ENCODE measurements at regions not wholly inside any gene's neighbourhood (a gene's known extent, or its start where the extent isn't known, plus 50 kb on each side); places are given as distances from the start of the nearest gene placed in this dataset.
"Not testable (repeated sequence)": the region's sequence is repeated elsewhere in the genome, so short reads cannot be mapped to it uniquely, and the experiment has no call there.

GRCh38 chr2:171266102-171266501, 105.4 kb upstream of the TLK1 start:
- DNase-seq (ENCODE audit: low spot score): no peak

- DNase-seq (ENCODE audit: low spot score): not testable (repeated sequence)
Measured at GRCh38 chr2:171261529-171261928, 100.8 kb upstream of the TLK1 start.

DNA sequence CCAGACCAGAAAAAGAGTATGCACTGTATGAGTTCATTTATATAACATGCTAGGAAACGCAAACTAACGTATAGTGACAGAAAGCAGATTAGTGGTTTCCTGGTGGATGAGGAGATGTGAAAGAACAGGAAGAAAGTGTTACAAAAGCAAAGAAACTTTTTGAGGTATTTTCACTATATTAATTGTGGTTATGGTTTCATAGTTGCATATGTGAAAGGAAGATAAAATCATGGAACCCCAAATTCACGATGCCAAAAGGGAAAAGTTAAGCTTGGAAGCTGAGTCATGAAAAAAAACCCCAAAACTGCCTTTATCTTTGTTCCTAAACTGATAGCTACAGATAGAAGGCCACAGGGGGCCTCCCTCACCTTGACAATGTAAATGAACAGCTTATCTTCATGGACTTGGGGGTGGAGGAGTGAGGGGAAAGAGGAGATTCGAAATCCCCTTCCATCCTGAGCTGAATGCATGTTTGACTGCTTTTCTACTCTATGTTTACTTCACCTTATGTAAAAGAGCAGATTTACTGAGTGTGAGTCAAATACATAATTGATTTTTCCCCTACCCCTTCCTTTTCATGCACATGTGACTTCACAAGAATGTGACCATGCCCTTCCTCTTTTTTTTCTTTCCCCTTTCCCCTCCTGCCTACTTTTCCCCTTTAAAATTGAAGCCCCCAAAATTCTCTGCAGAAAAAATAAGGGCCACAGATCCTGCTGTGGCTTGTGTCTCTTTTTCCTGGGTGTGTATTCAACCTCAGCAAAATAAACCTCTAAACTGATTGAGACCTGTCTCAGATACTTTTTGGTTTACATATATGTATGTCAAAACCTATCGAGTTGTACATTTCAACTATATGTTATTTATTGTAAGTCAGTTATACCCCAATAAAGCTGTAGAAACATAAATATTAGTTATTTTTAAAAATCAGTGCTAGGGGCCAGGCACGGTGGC, 100.1 kb upstream of the TLK1 start:
- DNase-seq (ENCODE audit: low spot score): no peak

DNA sequence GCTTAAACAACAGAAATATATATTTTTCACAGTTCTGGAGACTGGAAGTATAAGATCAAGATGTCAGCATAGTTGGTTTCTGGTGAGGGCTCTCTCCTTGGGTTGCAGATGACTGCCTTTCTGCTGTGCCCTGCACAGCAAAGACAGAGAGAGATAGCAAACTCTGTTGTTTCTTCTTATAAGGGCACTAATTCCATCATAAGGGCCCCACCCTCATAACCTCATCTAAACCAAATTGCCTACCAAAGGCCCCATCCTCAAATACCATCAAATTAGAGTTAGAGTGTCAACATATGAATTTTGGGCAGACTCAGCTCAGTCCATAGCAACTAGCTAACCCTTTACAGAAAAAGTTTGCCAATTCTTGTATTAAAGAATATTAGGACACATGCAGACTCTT, 94.0 kb upstream of the TLK1 start:
- DNase-seq (ENCODE audit: low spot score): no peak

- DNase-seq (ENCODE audit: low spot score): no peak
Measured at GRCh38 chr2:171253900-171254650, 93.4 kb upstream of the TLK1 start.

DNA sequence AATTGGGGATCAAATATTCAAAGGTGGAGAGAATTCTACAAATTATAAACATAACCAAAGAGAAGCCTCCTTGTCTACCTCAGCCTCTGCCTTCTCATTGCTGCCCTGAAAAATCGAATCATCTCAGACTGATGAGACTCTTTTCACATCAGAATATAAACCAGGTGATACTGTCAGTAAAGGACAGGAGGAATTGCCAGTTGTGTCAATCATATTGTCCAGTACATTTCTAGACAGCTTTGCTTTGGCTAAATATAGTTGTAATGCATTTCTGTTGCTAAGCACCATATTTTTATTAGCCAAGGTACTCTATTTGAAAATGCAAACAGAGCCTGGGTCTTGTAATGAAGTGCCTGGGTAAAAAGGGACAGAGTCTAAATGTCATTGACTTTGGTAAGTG, 92.6 kb upstream of the TLK1 start:
- no peak for DNase-seq (ENCODE audit: low spot score)

- DNase-seq (ENCODE audit: low spot score): no peak
Measured at GRCh38 chr2:171249689-171250088, 89.0 kb upstream of the TLK1 start.

DNA sequence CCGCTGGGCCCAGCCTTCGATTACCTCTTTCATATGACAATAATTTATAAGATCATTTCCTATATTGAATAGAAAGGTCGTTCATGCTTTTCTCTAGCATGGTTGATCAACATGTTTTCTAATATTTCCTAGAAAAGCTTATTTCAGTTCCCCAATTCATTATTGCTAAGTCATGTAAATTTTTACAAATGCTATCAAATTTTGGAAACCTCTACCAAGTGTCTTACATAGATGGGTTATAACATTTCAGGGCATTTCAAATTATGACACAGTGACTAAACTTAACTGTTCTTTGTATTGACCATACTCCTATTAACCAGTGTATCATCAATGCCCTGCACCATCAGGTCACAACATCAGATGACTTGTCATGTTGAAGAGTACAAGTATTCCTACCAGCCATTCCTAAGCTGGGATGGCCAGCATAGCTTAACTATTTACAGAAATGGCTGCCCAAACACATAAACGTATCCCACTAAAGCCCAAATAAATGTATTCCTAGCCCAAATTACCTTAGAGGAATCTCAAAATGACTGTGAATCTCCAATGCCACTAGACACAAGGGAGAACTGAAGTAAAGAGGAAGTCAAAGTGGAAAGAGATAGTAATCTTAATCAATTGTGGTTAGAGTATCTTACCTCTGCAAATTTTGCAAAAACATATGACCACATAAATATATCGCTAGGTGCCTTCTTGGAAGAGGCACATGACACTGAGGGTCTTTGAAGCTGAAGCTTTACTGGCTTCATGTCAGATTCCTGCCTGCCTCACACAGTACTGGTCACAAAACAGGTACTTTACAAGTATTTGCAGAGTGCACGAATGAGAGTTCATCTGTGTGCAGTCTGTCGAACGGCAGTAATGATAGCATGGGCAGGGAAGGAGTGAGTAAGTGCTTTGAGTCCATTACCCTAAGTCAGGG, 87.3 kb upstream of the TLK1 start:
- DNase-seq (ENCODE audit: low spot score): no peak

GRCh38 chr2:171244970-171245782, 84.5 kb upstream of the TLK1 start:
- no peak for DNase-seq (ENCODE audit: low spot score)

DNA sequence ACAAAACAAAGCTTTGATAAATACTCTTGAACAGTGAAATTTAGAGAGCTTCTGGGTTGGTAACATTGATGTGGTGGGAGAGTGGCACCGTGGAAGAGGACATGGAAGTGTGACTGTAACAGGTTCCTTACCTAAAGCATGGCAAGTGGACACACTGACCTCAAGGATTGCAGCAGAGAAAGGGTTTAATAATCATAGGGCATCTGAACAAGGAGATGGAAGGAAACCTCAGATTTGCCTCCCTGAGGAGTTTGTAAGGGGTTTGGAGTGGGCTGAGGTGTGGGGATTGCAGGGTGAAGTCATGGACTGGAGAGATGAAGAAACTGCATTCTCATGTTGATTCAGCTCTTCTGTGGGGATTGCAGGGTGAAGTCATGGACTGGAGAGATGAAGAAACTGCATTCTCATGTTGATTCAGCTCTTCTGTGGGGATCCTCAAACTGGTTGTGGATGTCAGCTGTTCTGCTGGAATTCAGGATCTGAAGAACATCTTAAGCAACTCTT, 83.8 kb upstream of the TLK1 start:
- no peak for DNase-seq (ENCODE audit: low spot score)

DNA sequence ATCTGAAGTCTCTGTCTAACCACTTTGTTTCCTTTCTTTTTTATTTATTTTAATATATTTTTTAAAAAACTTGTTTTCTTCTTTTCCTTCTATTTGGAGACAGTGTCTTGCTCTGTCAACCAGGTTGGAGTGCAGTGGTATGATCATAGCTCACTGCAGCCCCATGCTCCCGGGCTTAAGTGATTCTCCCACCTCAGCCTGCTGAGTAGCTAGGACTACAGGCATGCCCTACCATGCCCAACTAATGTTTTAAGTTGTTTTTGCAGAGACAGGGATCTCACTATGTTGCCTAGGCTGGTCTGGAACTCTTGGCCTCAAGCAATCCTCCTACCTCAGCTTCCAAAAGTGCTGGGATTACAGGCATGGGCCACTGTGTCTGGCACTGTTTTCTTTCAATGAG, 81.1 kb upstream of the TLK1 start:
- DNase-seq (ENCODE audit: low spot score): no peak

- DNase-seq (ENCODE audit: low spot score): no peak
Measured at GRCh38 chr2:171238946-171239345, 78.3 kb upstream of the TLK1 start.

DNA sequence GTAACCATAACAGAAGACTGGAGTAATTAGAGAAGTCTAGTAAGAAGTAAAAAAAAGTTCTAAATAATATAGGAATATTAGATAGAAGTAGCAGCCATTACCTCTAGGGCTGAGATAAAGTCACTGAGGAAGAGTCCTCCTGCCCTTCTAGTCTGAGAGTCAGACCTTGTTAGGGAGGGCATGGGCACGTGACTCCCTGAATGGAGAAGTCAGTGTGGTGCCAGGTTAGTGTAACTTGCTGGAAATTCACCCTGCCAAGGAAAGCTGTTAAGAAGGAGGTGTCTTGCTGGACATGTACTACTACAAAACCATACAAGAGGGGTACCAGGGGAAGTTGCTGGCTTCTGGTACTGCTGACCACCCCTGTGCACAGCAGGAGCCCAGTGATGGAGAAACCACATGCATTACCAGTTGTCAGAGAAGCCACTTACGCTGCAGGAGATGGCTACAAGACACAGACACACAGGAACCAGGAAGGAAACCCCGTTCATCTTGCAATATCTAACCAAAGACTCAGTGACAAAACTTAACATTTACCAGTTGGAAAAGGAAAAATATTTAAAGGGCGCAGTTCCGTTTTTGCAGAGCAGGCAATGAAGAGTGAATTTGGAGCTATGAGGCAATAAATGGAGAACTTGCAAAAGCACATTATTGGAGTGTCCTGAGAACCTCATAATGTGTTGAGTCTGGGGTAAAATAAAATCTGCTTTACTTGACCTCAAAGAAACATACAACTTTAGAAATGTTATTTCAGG, 77.2 kb upstream of the TLK1 start:
- DNase-seq (ENCODE audit: low spot score): no peak

DNA sequence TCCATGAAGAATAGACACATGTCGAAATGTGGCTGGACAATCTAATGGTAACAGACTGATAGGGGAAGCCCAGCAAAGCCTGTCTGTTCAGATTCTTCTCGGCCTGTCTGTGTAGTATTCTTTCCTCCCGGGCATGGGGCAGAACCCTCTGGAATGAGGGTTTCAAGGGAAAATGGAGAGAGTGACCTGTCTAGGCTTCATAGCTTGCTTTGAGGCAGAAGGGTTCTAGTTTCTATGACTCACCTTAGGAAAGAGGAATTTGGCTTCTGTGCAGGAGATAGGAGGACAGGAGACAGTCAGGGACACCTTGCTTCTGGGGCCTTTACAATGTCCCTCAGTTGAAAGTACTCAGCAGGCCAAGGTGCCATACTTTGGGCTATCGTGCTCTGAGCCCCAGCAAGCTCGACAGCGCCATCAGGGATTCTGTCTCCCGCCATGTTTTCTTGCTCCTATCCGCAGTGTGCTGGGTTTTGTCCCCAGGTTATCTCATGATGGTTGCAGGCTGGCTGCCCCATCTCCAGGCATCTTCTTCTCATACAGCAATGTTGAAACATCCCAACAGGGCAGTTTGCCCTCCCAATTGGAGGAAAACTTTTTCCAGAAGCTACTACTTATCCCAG, 74.7 kb upstream of the TLK1 start:
- no peak for DNase-seq (ENCODE audit: low spot score)

DNA sequence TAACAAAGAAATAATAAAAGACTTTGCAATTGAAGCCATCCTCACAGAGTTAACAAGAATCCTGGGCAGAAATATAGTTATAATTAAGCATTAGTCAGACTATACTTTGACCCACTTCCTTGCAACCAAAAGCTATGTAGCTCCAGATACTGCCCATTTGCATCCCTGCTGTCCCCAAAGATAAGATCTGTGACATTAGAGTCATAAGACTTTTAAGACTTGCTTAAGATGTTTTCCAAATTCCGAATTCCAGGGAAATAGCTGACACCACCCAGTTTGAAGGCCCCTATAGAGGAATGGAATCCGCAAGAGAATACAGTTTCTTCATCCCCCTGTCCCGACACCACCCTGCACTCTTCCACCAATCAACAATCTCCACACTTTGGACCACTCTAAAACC, 69.5 kb upstream of the TLK1 start:
- DNase-seq (ENCODE audit: low spot score): no peak

GRCh38 chr2:171228826-171229225, 68.1 kb upstream of the TLK1 start:
- DNase-seq (ENCODE audit: low spot score): no peak

- DNase-seq (ENCODE audit: low spot score): no peak
Measured at GRCh38 chr2:171227066-171227782, 66.5 kb upstream of the TLK1 start.

- peak; percentile 63 for DNase-seq (ENCODE audit: low spot score)
Measured at GRCh38 chr2:171226461-171226860, 65.8 kb upstream of the TLK1 start.

GRCh38 chr2:171225989-171226388, 65.3 kb upstream of the TLK1 start:
- no peak for DNase-seq (ENCODE audit: low spot score)
